Activated CD8-positive, alpha-beta memory T cell treated with anti-CD3 and anti-CD28 coated beads for 4 hours (primary cell): ENCODE measurements at regions not wholly inside any gene's neighbourhood (a gene's known extent, or its start where the extent isn't known, plus 50 kb on each side); places are given as distances from the start of the nearest gene placed in this dataset.

Experiments used
- DNase-seq, 2 donors: peaks; one replicate each; pipeline ENCODE4 v3.0.0-alpha.2; 2020; ENCODE audit warnings: low read depth in 2 of 2

- DNase-seq = no peak
Measured at GRCh38 chr5:124645396-124645795, 101.0 kb downstream of the ZNF608 start.

DNA sequence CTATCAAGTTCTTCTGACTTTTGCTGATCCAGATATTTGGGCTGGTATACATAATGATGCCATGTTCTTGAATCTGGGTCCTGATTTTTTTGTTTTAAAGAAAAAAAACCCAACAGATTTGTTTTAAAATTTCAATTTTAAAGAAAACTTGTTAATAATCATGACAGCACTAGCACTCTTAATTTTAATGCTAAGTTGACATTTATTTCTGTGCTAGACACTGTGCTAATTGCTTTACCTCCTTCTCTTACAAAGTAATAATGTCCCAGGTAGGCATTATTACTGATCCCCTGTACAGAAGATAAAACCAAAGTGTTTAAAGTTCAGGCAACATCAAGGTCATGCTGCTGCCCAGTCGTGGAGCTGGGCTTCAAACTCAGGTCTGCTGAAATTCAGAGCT, 101.9 kb downstream of the ZNF608 start:
- no peak for DNase-seq

GRCh38 chr5:124644138-124644537, 102.3 kb downstream of the ZNF608 start:
- no peak for DNase-seq

GRCh38 chr5:124643336-124643735, 103.1 kb downstream of the ZNF608 start:
- DNase-seq = no peak

DNA sequence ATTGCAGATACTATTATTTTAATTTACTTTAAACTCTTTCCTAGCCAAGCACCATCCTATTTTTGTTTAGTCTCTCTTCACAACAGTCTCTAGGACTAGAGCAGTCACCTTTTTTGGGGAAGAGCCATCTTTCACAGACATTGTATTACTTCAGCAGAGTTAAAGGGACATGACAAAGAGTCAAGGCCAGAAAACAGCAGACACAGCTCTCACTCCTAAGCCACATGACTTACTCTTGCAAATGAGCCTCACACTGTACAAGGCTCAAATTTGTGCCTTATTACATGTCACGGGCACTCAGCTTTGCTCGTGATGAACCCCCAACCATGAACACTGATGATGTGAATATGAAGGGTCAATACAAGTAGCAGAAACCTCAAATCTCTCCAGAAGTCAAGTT, 104.3 kb downstream of the ZNF608 start:
- DNase-seq = no peak

- no peak for DNase-seq
Measured at GRCh38 chr5:124641154-124641792, 105.2 kb downstream of the ZNF608 start.

- DNase-seq = no peak
Measured at GRCh38 chr5:124639095-124639665, 107.3 kb downstream of the ZNF608 start.

GRCh38 chr5:124637011-124637410, 109.4 kb downstream of the ZNF608 start:
- DNase-seq = no peak

GRCh38 chr5:124634741-124635323, 111.6 kb downstream of the ZNF608 start:
- no peak for DNase-seq

- no peak for DNase-seq
Measured at GRCh38 chr5:124634228-124634739, 112.2 kb downstream of the ZNF608 start.

DNA sequence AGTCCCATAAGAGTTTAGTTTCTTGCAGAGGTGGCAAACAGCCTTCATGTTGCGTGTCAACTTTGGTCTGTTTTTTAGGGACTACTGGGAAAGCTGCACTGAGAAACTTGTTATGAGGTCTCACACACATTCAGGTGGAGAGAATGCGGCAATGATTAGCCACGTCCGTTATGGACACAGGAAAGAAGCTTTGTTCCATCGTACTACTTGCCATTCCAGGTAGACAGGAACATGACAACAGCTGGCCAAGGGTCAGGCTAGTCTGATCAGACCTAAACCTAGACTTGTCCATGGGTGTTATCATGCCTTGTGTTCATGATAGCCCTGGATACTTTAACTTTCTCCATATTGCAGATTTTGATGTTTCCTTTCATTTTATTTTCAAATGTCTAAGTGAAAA, 113.2 kb downstream of the ZNF608 start:
- no peak for DNase-seq

- DNase-seq = no peak
Measured at GRCh38 chr5:124631874-124632550, 114.4 kb downstream of the ZNF608 start.

DNA sequence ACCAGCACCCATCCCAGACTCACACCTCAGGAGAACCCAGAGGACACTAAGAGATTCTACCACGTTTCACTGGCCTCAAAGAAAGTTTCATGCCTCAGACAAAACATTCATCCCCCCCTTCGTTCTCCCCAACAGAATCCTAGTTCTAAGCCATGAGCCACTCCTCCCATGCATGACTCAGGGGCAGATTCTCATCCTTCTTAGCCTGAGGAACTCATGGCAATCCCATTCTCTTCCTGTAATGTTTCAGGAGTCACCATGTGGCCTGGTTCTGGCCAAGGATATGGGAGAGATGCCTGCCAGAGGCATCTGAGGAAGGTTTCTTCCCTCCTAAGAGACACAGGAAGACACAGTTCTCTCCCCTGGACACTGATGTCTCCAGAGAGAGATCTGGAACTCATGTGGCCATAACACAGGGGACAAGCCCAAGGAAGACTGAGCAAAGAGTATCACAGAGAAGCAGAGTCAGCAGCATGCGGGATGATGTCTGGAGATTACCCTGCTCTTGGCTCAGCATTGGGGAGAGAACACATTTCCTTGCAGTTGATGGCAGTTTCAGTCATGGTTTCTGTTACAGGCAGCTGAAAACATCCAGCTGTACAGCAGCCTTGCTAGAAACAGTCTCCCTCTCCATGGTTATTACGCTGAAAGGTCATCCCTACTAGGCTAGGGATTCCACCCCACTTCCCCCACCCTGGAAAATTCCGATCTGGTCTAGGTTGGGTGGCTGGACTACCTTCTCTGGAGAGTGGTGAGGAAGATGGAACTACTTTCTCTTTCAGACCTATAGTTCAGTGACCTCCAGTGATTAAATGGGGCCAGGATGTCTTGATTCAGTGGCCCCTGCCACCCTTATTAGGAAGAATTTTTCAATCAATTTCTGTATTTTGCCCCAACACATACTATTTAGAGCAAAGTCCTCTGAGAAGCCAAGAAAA, 115.4 kb downstream of the ZNF608 start:
- DNase-seq = no peak

DNA sequence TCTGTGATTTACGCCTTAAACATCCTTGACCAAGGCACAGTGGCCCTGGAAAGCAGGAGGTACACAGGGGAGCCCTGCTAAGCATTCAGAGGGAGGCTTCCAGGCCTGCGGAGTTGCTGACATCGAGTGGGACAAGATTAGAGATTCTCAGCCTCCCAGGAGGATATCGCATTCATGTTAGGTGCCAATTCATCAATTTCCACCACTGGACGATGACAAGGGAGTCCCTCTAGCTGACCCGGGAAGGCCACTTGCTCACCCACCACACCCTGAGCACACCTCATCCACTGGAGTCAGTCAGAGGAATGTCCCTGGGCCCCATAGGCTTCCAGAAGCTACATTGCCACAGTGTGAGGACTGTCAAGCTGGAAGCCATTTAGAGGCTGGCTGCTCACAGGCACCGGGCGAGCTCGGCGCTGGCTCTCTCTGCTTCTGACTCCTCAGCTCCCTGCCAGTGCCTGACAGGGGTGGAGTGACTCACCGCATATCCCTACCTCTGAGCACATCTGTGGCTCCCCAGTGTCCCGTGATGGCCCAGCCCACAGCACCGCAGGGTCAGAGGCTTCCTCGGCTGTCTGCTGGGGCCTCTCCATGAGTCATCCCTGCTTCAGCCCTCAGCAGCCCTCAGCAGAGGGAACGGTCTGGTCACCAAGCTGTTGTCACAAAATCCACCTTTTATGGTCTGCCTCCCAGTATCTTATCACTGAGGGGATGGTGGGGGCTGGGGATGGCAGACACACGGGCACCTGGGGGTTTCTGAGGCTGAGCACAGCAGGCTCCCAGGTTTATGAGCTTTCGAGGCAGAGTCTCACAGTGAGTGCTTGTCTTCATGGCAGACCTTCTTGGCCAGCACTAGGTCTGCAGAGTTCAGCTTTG, 117.5 kb downstream of the ZNF608 start:
- no peak for DNase-seq

DNA sequence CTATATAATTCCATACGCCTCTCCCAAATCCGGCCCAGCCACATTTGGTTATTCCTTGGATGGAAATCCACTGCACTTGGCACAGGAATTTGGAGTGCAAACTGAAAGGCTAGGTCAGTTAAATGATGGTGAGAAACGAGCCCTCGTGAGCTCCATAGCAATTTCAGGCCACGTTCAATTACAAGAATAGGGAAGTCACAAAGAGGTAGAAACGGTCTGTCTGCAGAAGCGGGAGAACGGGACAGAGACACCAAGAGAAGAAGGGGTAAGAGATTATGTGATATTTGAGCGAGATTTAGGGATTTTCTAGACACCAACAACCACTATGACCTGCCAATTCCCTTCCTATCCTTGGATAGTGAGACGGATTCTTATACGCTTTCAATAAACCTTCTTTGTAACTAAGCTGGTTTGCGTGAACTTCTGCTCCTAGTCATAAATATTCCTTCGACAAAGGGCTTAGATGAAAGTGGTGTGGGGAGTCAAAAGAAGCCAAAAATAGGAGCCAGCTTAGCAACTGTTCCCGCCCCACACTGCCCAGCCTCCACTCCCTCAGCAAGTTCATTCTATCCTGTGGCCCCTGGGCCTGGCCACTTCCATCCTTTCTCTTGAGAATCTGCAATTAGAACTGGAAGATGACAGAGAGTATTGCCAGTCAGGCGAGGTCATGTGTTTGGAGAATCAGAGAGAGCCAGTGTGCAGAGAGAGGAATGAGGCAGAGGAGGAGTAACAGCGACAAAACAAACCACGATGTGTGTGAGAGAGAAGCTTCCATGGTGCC, 118.4 kb downstream of the ZNF608 start:
- DNase-seq = no peak

GRCh38 chr5:124626053-124626452, 120.4 kb downstream of the ZNF608 start:
- no peak for DNase-seq

DNA sequence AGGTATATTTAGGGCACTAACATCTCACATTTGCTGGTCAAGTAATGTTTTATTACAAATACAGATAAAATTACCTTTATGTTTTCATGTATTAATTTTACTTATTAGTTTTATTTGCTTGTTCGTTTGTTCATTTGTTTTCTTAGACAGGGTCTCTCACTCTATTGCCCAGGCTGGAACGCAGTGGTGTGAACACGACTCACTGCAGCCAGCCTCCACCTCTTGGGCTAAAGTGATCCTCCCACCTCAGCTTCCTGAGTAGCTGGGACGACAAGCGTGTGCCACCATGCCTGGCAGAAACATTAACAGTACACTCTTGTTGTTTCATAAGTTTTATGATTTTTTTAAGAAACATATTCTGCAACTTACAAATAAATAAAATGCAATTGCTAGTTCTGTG, 123.2 kb downstream of the ZNF608 start:
- no peak for DNase-seq

DNA sequence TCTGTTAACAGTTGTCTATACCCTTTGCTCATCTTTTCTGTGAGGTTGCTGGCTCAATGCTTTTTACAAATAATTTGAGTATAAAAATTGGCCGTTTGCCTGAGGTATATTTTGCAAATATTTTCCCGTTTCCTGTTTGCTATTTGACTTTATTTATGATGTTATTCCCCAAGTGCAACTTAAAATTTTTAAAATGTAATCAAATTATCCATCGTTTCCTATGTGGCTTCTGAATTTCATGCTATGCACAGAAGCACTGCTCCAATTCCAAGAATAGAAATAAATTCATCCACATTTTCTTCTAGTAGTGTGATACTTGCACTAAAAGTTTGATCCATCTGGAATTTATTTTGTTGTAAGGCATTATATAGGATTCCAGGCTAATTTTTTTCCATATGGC, 123.6 kb downstream of the ZNF608 start:
- no peak for DNase-seq

- DNase-seq = no peak
Measured at GRCh38 chr5:124621279-124621678, 125.2 kb downstream of the ZNF608 start.

DNA sequence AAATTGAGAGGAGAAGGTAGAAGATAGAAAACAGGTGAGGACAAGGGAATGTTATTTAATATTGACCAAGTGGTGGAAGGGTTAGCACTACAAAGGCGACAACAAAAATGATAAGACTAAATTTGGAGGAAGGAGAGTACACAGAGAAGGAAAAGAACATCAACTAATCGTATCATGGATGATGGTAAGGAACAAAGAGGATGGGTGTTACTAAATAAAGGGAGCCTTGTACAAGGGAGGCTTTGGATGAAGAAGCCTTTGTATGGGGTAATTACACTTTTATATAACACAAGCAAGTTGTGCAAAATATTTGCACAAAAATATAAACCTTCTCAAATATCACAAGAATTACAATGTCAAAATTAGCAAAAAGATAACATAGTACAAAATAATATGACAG, 125.7 kb downstream of the ZNF608 start:
- no peak for DNase-seq
